Loucy (cell line): ENCODE measurements at regions not wholly inside any gene's neighbourhood (a gene's known extent, or its start where the extent isn't known, plus 50 kb on each side); places are given as distances from the start of the nearest gene placed in this dataset.

ENCODE experiments used
- CTCF ChIP-seq: fragments of 200-600 bp; sonication (generic); conservative IDR thresholded peaks from 2 replicates; pipeline ENCODE4 v1.5.1; 2014; ENCODE audit warnings: mild to moderate bottlenecking, antibody characterized with exemption, low read length
- EZH2phosphoT487 ChIP-seq: fragments of 200-600 bp; IDR thresholded peaks from 2 replicates; pipeline ENCODE4 v1.6.1; 2018; ENCODE audit warnings: antibody characterized with exemption, mild to moderate bottlenecking, moderate library complexity, borderline replicate concordance

- TF ChIP-seq CTCF (no peak), EZH2phosphoT487 (no peak)
These were observed 72.0 kb upstream of the SMC2 start for GRCh38 chr9:104022083-104022482.
